ENCODE measurements at regions not wholly inside any gene's neighbourhood (a gene's known extent, or its start where the extent isn't known, plus 50 kb on each side); places are given as distances from the start of the nearest gene placed in this dataset.
"Not testable (repeated sequence)": the region's sequence is repeated elsewhere in the genome, so short reads cannot be mapped to it uniquely, and the experiment has no call there.

DNA sequence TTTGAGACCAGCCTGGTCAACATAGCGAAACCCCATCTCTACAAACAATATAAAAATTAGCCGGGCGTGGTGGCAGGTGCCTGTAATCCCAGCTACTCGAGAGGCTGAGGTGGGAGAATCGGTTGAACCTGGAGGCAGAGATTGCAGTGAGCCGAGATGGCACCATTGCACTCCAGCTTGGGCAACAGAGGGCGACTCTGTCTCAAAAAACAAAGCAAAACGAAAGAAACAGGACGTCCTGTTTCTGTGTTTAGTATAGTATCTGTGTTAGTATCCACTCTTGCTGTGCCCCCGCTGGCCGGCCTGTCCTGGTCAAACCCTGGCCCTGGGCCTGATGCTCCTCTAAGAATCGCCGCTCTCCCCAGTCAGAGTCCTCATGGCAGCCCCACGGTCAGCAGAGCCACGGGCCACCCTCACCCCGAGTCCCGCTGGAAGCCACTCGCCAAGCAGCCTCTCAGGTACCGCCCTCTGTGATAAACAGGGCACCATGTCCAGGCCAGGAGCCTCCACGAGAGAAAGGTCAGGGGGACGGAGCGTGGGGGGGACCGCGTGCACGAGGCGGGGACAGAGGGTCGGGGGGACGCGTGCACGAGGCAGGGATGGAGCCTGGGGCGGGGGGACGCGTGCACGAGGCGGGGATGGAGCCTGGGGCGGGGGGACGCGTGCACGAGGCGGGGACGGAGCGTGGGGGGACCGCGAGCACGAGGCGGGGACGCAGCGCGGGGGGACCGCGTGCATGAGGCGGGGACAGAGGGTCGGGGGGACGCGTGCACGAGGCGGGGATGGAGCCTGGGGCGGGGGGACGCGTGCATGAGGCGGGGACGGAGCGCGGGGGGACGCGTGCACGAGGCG is 384.5 kb downstream of the SMOC2 start:
- DNase-seq (ENCODE audit: low spot score): no peak

DNA sequence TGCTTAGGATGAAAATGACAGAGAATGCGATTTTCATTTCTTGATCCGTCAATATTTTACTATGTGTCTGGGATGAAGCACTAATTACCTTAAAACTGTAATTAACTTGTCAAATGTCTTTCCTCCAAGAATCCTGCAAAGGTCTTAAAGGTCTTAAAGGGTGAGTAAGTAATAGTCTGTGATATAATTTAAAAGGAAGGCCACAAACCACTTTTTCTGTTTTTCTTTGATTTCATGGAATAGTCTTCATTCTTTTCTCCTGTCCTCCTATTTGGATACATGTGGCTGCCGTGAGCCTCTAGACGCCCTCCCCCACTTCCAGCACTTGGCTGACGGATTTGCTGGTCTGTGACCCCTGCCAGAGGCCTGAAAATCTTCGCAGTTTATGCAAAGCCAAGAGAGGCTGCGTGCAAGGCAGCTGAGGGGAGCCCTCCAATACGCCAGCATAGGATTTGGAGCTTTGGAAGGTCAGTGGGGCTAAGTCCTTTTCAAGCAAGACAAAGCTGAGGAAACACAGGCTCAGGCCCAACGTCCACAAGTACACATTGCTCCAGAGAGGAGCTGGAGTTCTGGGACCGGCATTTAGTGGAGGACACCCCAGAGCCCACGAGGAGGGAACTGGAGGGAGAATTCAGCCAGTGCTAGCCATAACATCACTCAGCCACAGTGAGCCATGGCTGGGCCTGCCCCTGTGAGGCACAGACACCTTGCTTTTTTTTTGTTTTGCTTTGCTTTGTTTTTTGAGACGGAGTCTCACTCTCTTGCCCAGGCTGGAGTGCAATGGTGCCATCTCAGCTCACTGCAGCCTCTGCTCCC is 382.6 kb downstream of the SMOC2 start:
- no peak for DNase-seq (ENCODE audit: low spot score)

GRCh38 chr6:168822376-168822775 is 381.4 kb downstream of the SMOC2 start:
- no peak for DNase-seq (ENCODE audit: low spot score)

DNA sequence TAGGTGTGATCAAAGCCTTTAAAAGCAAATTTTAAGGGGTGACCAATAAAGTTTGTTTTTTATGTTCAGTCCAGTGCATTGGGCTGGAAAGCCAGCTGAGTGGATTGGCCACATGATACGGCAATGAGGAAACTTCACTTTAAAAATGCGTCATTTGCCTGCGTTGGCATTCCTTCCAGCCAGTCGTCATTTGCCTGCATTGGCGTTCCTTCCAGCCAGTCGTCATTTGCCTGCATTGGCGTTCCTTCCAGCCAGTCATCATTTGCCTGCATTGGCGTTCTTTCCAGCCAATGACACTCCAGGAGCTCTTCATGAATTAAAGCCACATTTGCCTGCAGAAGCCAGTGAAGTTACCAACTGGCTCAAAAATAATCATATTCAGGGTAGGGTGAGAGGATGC is 378.6 kb downstream of the SMOC2 start:
- DNase-seq (ENCODE audit: low spot score): no peak

GRCh38 chr6:168817558-168818159 is 376.7 kb downstream of the SMOC2 start:
- DNase-seq (ENCODE audit: low spot score): no peak

GRCh38 chr6:168815229-168815628 is 374.2 kb downstream of the SMOC2 start:
- no peak for DNase-seq (ENCODE audit: low spot score)

- DNase-seq (ENCODE audit: low spot score): no peak
These were observed 367.2 kb downstream of the SMOC2 start for GRCh38 chr6:168808232-168808631.

- no peak for DNase-seq (ENCODE audit: low spot score)
These were observed 363.3 kb downstream of the SMOC2 start for GRCh38 chr6:168804331-168804730.

- DNase-seq (ENCODE audit: low spot score): no peak
These were observed 362.9 kb downstream of the SMOC2 start for GRCh38 chr6:168803874-168804273.

DNA sequence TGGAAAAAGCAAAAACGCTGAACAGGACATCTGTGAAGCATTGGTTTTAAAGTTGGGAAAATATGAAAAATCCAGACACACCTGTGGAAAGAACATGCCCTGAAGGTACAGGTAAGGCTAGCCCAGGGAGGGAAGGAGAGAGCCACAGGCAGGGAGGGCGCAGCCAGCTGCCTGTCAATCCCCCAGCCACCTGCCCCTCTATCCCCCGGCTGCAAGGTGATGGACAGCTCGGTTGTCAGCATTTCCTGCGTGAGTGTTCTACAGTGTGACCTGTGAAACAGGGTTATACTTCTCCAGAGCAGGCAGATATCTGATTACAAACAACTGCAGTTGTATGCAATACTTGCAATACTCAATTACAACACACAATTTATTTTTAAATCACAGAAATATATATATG is 358.1 kb downstream of the SMOC2 start:
- no peak for DNase-seq (ENCODE audit: low spot score)

DNA sequence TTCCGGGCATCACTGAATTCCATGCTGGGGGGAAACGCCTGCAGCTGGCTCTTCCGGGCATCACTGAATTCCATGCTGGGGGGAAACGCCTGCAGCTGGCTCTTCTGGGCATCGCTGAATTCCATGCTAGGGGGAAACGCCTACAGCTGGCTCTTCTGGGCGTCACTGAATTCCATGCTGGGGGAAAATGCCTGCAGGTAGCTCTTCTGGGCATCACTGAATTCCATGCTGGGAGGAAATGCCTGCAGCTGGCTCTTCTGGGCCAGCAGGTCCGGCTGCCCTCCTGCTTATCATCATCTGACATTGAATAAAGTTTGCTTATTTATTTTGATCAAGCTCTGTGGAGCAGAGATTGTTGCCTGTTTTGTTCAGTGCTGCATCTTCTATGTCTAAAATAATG is 355.1 kb downstream of the SMOC2 start:
- DNase-seq (ENCODE audit: low spot score): no peak

DNA sequence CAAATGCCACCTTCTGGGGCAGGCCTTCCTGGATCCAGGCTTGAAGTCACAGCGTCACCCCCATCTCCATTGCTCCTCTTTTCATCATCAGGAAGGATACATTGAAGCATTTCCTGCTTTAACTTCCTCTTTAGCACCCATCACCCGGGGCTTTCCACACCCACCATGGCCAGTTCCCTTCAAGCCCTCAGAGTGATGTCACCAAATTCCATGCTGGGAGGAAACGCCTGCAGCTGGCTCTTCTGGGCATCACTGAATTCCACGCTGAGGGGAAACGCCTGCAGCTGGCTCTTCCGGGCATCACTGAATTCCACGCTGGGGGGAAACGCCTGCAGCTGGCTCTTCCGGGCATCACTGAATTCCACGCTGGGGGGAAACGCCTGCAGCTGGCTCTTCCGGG is 354.6 kb downstream of the SMOC2 start:
- not testable (repeated sequence) for DNase-seq (ENCODE audit: low spot score)

- DNase-seq (ENCODE audit: low spot score): no peak
These were observed 353.5 kb downstream of the SMOC2 start for GRCh38 chr6:168794491-168794890.

DNA sequence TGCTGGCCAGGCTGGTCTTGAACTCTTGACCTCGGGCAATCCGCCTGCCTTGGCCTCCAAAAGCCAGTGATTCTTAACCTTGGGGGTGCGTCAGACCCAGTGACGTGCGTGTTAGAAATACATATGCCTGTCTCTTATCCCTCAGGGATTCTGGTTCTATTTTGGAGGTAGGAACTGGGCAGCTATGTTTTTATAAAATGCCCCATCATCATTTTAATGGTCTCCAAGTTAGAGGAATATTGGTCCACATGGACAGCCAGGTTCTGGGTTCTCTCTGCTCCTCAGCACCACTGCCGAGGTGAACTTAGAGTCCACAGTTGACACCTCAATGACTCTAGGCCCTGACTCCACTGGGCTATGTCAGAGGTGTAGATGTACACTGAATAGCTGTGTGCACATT is 352.7 kb downstream of the SMOC2 start:
- DNase-seq (ENCODE audit: low spot score): no peak

DNA sequence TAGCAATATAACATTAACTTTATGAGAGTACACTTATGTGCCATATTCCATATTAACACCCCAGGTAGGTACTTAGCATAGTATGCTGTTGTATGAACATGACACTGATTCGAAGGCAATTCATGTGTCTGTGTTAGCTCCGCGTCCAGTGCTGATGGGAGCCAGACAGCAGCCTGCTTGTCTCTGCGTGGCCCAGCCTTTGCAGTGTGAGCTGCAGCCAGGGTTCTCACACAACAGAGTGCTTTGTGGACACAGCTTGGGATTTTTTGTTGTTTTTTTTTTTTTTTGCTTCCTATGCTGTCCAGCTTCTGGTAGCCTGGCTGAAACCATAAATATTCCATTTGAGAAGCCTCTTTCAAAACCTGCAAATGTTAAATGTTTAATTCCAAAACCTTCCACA is 350.9 kb downstream of the SMOC2 start:
- DNase-seq (ENCODE audit: low spot score): peak; percentile 76

DNA sequence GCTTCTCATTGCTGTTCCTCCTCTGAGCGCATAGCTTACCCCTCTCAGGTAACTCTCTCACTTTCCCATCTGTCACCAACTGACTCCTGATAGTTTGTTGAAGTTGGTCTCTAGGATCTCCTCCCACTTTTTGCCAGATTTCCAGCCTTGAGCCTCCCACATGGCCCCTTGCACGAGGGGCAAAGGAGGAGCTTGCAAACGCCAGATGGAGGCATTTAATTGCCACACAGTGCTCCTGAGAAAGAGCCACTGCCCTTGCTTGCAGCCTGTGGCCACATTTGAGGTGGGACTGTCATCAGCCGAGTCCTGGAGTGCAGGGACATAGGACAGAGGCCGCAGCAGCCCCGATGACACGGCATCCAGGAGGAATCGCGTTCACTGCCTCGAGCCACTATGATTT is 348.7 kb downstream of the SMOC2 start:
- DNase-seq (ENCODE audit: low spot score): no peak

DNA sequence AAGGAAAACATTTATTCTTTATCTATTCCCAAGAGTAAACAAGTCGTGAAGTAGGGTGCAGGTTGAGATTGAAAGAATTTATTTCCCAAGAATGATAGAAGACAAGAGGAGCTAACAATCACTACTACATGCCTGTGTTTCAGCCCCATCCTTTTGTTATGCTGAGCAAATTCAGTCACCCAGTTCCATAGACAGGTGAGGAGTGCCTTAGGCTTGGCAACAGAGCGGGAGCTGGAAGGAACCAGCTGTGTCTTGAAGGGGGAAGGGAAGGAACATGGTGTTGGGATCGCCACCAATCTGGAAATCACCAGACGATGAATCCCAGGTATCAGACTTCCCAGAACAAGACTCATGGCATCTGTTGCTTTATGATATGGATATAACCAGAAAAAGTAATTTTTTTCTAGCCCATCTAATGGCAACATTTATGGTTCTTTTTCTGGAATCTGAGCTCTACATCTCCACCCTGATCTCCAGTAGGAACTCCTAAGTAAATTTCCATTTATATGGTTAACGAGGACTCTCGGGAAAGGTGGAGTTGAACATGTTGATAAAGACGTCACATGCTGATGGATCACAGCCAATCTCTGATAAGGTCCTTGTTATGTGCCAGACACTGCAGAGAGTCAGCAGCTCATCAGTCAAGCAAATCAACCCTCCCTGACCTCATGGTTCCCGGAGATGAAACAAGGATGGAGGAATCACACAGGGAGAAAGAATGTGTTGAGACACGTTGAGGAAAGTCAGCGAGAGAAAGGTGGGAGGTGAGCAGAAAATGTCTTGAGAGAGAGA is 344.9 kb downstream of the SMOC2 start:
- DNase-seq (ENCODE audit: low spot score): no peak

DNA sequence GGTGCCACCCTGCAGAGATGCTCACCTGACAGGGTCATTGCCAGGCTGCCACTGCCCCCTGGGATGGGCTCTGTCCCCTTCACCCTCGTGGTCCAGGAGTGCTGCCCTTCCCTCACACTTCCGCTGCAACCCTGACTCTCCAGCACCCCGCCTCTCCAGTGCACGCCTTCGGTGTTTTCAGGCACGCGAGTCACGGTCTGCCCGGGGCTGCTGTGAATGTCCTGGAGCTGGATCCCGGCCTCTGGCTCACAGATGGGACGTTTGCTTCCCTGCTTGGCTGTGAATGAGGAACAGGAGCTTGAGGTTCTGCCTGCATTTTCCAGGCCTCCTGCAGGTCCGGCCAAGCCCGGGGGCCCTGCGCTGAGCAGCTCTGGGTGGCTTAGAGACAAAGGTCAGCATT is 343.4 kb downstream of the SMOC2 start:
- no peak for DNase-seq (ENCODE audit: low spot score)

GRCh38 chr6:168783720-168784119 is 342.7 kb downstream of the SMOC2 start:
- DNase-seq (ENCODE audit: low spot score): no peak

DNA sequence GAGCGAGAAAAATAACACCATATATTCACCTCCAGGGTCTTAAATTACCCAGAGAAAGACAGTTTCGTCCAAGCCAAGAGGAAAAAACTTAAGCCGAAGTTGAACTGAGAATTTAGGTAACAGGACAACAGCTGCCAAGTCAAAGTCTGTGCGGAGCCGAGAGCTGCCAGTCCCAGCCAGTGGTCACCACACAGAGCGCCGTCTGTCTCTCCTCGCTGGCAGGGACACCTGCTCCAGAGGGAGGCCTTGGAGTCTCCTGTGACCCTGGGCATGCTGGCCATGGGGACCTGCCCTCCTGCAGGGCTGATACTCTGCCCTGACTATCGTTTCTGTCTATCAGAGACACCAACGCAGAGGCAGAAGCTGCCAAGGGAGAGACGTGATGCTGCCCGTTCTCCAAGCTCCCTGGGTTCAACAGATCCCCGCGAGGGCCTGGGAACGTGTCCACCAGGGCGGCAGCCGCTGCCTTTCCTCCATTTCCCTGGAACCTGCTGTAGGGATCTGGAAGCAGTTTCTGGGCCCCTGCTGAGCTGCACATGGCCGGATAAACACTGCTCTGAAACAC is 341.3 kb downstream of the SMOC2 start:
- no peak for DNase-seq (ENCODE audit: low spot score)

DNA sequence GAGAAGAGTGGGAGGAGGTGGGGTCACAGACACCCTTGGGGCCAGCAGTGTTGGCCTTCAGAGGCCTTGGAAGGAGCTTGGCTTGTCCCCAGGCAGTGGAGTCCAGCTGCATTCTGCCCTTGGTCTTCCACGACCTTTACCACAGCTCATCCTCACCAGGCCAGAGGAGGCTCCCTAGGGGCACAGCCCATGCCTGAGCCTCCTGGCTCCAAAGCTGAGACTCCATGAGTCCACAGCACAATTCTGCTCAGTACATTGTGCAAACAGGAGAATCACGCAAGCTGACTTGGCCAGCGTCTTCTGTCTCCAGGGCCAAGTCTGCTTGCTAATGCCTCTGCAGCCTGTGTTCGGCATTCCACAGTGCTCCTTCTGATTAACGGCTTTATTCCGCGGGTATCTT is 337.2 kb downstream of the SMOC2 start:
- no peak for DNase-seq (ENCODE audit: low spot score)

- DNase-seq (ENCODE audit: low spot score): no peak
These were observed 333.4 kb downstream of the SMOC2 start for GRCh38 chr6:168774381-168774780.

Measured in putamen (tissue), 1 donor.